ENCODE measurements at regions not wholly inside any gene's neighbourhood (a gene's known extent, or its start where the extent isn't known, plus 50 kb on each side); places are given as distances from the start of the nearest gene placed in this dataset.

DNA sequence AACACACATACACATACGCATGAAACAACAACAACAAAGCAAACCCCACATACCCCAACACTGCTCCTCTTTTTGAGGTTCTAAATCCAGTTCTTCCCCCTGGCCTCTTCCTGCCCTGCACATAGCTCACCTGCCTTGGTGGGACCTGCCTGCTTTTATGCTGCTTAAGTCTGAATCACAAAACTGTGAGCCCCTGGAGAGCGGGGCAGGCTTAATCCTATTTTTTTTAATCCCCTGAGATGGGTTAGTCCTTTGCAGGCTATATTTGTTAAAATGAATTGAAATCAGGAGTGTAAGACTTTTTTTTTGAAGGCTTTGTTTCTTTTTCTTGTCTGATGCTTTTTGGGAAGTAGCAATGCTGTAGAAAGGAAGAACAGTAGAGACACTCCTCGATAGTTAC is 84.6 kb upstream of the MAX start:
- no peak for DNase-seq

- no peak for DNase-seq
Measured at GRCh38 chr14:65187421-65188049, 85.2 kb upstream of the MAX start.

DNA sequence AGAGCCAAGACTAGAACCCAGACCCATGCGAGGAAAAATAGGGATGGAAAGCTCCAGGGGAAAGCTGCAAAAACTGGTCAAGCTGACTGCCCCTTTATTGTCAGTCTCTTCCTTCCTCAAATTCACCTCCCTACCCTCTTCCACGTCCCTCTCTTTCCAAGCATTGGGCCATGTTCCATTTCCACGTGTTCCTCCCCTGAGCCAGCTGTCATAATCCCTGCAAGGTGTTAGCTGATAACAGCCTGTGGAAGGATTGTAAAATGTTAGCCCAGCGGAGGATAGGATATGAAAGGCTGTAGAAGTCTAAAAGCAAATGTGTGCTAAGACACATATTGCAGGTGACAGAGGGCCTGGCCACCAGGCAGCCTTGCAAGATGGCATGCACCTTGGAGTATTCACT is 88.0 kb upstream of the MAX start:
- no peak for DNase-seq

- no peak for DNase-seq
Measured at GRCh38 chr14:65191716-65192115, 89.4 kb upstream of the MAX start.

DNA sequence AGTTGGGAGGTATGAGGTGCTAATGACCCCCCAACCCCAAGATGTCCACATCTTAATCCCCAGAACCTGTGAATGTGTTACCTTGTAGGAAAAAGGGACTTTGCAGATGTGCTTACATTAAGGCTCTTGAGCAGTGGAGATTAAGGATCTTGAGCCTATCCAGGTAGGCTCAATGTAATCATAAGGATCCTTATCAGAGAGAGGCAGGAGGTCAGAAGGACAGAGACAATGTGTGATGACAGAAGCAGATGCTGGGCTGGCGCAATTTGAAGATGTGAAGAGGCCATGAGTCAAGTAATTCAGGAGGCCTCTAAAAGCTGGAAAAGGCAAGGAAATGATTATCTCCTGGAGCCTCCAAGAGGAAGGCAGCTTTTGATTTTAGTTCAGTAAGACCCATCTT is 90.4 kb upstream of the MAX start:
- DNase-seq: no peak

DNA sequence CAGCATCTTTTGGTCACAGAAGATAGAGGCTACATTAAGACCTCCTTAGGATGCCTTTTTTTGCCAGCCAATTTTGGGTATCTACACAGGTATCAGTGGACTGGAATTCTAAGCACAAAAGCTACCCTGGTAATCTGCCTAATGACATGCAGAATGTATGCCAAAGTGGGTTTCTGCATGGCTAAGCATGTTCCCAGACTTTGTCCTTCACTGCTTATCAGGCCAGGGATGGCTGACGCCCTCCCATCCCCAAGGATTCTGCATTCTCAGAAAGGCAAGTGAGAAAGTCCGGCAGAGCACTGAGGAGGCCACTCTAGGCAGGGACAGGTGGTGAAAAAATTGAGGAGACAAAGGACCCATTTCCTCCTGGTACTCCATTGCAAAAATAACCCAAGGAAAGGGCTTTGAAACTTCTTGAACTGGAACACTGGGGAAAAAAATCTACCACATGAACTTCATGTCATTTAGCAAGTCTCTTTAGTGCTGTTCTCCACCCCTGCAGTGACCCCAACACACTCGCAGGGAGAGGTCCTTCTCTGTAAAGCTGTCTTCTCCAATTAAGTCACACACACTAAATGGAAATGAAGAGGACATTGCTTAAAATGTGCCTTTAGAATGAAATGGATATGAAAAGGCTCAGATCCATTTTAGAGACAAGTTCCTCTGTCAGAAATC is 91.7 kb upstream of the MAX start:
- DNase-seq: no peak

DNA sequence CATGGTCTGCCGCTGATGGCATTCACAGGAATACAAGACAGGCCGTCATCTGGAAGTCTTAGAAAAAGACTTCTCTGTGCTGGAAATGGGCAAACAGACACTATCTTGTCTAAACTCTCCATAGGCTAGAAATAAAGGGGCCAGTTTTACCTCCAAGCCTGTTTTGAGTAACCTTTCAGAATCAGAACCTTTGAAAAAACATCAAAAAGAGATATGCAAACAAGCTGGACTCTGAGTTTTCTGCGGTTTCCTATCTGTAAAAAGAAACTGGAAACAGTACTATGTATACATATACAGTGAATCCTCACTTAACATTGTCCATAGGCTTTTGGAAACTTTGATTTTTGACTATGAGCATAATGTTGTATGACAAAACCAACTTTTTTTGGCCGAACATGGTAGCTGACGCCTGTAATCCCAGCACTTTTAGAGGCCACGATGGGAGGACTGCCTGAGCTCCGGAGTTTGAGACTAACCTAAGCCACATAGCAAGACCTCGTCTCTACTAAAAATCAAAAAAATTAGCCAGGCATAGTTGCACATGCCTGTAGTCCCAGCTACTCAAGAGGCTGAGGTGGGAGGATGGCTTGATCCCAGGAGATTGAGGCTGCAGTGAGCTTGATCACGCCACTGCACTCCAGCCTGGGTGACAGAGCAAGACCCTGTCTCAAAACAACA is 92.9 kb upstream of the MAX start:
- no peak for DNase-seq

DNA sequence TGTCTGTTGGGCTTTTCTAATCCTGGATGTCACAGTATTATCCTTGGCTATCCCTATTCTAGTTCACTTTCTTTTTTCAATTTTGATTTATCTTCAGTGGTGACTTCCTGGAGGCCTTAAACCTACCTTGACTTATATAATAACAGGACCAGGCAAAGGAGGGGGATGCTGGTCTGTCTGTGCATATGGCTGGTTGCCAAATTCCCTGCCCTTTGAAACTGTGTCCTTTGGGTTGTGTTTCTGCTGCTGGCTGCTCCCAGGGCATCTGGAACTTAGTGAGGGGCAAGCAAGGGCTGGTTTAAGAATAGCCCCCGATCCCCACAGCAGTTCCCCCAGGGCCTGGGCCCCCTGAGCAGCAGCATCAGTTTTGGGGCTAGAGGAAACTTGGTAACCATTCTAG is 96.0 kb upstream of the MAX start:
- no peak for DNase-seq

DNA sequence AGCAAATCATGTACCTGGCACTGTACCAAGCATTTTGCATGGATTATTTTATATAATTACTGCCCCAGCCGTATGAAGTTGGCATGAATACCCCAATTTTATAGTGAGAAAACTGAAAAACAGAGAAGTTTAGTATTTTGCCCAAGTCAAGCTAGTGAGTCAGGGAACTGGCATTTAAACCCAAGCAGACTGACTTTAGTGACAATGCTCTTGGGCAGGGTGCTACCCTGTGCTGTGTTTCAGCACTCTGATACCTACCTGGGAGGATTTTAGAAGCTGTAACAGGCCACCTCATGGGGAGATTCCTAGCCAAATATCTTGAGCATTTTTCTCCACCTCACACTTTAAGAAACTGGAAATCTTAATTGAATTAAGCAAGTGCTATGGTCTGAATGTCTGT is 98.1 kb upstream of the MAX start:
- no peak for DNase-seq

- DNase-seq: no peak
Measured at GRCh38 chr14:65203574-65203973, 101.3 kb upstream of the MAX start.

DNA sequence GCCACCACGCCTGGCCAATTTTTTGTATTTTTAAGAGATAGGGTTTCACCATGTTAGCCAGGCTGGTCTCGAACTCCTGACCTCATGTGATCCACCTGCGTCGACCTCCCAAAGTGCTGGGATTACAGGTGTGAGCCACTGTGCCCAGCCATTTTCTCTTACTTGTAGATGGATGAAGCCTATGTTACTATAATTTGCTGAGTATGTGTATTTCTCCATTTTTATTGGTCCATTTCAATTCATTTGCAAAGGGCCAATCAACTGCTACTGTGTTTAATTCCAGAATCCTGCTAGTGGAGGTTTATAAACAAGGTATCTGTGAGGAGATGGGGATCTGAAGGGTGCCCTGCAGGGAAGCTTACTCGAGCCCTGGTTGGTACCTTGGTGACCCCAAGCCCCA is 101.7 kb upstream of the MAX start:
- DNase-seq: no peak

DNA sequence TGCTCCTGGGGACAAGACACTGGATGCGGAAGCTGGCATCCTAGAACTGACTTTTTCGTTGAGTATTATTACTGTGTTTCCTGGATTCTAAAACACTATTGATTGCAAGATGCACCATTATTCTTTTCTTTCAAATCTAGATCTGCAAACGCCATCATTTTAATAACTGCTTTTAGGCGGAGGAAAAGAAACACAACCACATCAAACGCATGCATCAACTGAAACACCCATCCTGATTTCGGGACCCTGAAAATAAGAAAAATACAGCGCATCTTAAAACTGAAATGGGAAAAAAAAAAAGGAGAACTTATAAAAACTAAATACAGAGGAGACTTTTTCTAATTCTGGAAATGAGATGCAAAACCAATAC is 103.7 kb upstream of the MAX start:
- DNase-seq: no peak

DNA sequence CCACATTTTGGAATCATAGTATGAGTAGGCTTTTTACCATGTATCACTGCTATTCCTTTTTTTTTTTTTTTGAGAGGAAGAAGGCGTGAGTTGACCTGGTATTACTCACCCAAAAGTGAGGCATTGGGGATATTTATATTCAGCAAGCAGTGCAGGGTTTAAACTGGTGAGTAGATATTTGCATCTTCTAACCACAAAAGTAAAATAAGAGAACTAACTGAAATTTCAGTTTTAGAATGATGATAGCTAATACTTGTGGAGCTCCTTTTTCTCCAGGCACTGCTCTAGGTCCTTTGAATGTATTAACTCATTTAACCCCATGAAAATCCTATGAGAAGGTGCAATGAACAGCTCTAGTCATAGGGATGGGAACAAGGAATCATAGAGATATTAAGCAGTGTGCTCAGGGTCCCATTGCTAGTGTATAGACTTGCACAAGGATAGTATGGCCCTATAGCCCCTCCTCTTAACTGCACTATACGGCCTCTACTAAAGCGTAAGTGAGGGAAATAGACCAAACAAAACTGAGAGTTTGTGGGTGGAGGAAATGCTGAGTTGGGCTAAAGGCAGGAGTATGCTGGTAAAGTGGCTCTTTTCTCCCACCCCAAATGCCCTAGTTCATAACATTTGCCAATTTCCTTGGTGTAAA is 104.3 kb upstream of the MAX start:
- peak in 1 of 2 donors; percentile 29 for DNase-seq

DNA sequence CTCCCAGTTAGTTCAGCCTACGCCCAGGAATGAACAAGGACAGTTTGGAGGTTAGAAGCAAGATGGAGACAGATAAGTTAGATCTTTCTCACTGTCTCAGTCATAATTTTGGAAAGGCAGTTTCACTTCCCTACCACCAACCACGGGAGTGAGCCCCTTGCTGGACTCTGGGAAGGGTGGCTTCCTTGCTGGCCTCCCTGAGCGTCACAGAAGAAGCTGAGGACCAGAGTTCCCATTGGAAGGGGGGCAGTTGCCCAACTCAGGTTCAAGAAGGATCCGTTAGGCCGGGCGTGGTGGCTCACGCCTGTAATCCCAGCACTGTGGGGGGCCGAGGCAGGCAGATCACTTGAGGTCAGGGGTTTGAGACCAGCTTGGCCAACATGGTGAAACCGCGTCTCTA is 106.2 kb upstream of the MAX start:
- no peak for DNase-seq

GRCh38 chr14:65210118-65210821 is 108.0 kb upstream of the MAX start:
- DNase-seq: peak; percentile 36 to 40

DNA sequence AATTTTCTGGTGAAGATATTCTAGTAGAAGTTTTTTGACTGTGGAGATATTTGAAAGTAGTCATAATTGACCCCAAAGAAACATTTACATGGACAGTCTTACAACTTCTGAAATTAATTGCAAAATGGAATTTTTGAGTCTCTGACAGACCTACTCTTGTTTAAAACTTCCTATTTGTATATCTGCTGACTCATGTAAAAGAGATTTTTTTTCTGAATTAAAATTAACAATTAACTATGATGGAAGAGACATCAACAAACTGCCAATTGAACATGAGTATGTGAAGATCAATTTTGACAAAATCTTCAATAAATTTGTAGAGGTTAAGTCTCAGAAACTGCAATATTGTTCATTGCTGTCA is 108.5 kb upstream of the MAX start:
- no peak for DNase-seq

DNA sequence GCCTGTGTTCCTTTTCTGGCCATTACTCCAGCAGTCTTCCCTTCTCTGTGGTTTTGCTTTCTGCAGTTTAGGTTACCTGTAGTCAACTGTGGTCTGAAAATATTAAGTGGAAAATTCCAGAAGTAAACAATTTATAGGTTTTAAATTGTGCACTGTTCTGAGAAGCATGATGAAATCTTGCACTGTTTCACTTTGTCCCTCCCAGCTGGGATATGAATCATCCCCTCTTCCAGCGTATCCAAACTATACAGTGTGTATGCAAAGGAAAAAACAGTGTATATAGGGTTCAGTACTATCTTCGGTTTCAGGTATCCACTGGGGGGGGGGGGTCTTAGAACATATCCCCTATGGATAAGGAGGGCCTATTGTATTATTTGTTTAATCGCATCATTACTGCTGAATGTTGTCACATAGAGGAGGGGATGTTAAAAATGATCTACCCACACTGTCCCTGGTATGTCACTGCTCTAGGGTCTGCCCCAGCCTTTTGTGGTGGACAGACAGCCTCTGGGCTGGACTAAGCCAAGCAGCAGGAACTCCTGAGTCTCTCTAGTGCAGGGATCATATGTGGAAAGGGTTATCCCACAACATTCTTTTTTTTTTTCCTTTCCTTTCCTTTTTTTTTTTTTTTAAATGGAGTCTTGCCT is 109.1 kb upstream of the MAX start:
- DNase-seq: no peak

DNA sequence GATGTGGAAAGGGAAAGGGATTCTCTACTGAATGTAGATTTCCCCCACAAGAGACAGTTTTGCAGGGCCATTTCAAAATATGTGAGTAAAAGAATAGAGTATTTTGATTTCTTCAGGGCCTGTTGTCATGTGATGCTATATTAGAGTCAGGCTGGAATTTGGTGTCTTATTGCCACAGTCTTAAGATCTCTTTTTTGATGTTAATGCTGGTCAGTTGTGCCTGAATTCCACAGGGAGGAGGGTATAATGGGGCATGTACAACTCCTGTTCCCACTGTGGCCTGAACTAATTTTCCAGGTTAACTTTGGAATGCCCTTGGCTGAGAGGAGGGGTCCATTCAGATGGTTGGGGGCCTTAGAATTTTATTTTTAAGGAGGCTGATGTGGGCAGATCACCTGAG is 111.0 kb upstream of the MAX start:
- no peak for DNase-seq

GRCh38 chr14:65214741-65215140 is 112.4 kb upstream of the MAX start:
- DNase-seq: no peak

- no peak for DNase-seq
Measured at GRCh38 chr14:65219353-65219752, 117.0 kb upstream of the MAX start.

DNA sequence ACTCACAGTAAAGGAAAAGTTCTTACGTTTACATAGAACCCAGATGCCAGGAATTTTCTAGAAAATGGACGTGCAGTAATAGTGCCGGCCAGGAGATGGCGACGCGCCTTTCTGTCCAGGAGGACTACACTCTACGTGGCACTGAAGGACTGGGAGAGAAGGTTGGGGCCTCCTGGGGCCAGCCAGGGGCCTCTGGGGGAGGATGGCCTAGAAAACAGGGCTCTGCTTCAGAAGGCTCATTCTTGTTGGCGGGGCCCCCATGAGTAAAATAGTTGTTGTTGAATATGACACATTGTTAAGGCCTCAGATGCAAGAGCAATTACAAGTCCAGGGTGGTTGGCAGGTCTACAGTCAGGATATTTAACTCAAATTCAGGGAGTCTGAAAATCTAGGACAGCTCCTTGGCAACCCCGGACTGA is 120.1 kb upstream of the MAX start:
- peak; percentile 60 to 63 for DNase-seq

DNA sequence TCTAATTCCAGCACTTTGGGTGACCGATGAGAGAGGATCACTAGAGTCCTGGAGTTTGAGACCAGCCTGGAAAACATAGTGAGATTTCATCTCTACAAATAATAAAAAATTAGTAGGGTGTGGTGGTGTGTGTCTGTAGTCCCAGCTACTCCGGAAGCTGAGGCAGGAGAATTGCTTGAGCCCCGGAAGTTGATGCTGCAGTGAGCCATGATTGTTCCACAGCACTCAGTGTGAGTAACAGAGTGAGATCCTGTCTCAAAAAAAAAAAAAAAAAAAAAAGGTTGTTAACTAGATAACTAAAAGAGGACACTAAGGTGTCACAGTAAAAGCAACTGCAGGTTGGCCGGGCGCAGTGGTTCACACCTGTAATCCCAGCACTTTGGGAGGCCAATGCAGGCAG is 121.3 kb upstream of the MAX start:
- no peak for DNase-seq

DNA sequence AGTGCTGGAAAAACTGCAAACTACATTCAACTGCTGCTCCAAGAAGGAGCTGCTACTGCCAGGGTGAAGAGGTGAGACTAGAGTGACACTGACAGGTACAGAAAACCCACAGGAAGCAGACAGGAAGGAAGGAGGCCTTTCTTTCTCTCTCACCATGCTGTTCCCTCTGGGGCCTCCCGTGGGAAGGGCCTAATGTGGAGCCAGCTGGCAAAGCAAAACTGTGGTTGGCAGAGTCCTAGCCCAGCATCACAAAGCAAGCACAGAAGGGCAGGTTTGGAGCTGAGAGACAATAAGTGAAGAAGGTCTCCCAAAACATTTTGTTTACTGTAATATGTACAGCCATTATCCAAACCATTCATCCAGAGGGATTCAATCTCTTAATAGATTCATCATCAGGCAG is 122.5 kb upstream of the MAX start:
- DNase-seq: no peak

Data from CD4-positive, alpha-beta T cell treated with Interleukin-4 for 1 hour (primary cell).